HG03097 (cell line): ENCODE measurements at regions not wholly inside any gene's neighbourhood (a gene's known extent, or its start where the extent isn't known, plus 50 kb on each side); places are given as distances from the start of the nearest gene placed in this dataset.

Experiments used
- ATAC-seq: cut with Tn5 transposase; IDR thresholded peaks from one replicate; pipeline ENCODE4 v1.9.1; 2021; ENCODE audit not compliant: unreplicated experiment, low FRiP score

GRCh38 chr2:104574367-104574766 is 279.5 kb upstream of the POU3F3 start:
- no peak for ATAC-seq

- ATAC-seq = no peak
These were observed 276.8 kb upstream of the POU3F3 start for GRCh38 chr2:104577143-104577542.

- no peak for ATAC-seq
These were observed 271.4 kb upstream of the POU3F3 start for GRCh38 chr2:104582471-104582870.

GRCh38 chr2:104583811-104584210 is 270.1 kb upstream of the POU3F3 start:
- no peak for ATAC-seq

- no peak for ATAC-seq
These were observed 269.5 kb upstream of the POU3F3 start for GRCh38 chr2:104584393-104584792.

- ATAC-seq = no peak
These were observed 258.3 kb upstream of the POU3F3 start for GRCh38 chr2:104595576-104595975.

GRCh38 chr2:104597942-104598341 is 256.0 kb upstream of the POU3F3 start:
- no peak for ATAC-seq

GRCh38 chr2:104598636-104599035 is 255.3 kb upstream of the POU3F3 start:
- ATAC-seq = no peak

GRCh38 chr2:104599787-104600510 is 254.0 kb upstream of the POU3F3 start:
- ATAC-seq = no peak

GRCh38 chr2:104606056-104606455 is 247.9 kb upstream of the POU3F3 start:
- no peak for ATAC-seq

GRCh38 chr2:104616856-104617255 is 237.1 kb upstream of the POU3F3 start:
- ATAC-seq = no peak

- no peak for ATAC-seq
These were observed 233.1 kb upstream of the POU3F3 start for GRCh38 chr2:104620801-104621200.

- ATAC-seq = no peak
These were observed 218.3 kb upstream of the POU3F3 start for GRCh38 chr2:104635608-104636007.

GRCh38 chr2:104638190-104638858 is 215.6 kb upstream of the POU3F3 start:
- no peak for ATAC-seq

- no peak for ATAC-seq
These were observed 215.1 kb upstream of the POU3F3 start for GRCh38 chr2:104638859-104639202.

GRCh38 chr2:104641786-104642185 is 212.1 kb upstream of the POU3F3 start:
- ATAC-seq = no peak

GRCh38 chr2:104648376-104648775 is 205.5 kb upstream of the POU3F3 start:
- ATAC-seq = no peak

- no peak for ATAC-seq
These were observed 204.0 kb upstream of the POU3F3 start for GRCh38 chr2:104649866-104650265.

GRCh38 chr2:104650405-104650996 is 203.4 kb upstream of the POU3F3 start:
- ATAC-seq = no peak

- ATAC-seq = no peak
These were observed 199.1 kb upstream of the POU3F3 start for GRCh38 chr2:104654811-104655210.

- no peak for ATAC-seq
These were observed 197.2 kb upstream of the POU3F3 start for GRCh38 chr2:104656571-104657163.
